ENCODE measurements at regions not wholly inside any gene's neighbourhood (a gene's known extent, or its start where the extent isn't known, plus 50 kb on each side); places are given as distances from the start of the nearest gene placed in this dataset.
"Not testable (repeated sequence)": the region's sequence is repeated elsewhere in the genome, so short reads cannot be mapped to it uniquely, and the experiment has no call there.

DNA sequence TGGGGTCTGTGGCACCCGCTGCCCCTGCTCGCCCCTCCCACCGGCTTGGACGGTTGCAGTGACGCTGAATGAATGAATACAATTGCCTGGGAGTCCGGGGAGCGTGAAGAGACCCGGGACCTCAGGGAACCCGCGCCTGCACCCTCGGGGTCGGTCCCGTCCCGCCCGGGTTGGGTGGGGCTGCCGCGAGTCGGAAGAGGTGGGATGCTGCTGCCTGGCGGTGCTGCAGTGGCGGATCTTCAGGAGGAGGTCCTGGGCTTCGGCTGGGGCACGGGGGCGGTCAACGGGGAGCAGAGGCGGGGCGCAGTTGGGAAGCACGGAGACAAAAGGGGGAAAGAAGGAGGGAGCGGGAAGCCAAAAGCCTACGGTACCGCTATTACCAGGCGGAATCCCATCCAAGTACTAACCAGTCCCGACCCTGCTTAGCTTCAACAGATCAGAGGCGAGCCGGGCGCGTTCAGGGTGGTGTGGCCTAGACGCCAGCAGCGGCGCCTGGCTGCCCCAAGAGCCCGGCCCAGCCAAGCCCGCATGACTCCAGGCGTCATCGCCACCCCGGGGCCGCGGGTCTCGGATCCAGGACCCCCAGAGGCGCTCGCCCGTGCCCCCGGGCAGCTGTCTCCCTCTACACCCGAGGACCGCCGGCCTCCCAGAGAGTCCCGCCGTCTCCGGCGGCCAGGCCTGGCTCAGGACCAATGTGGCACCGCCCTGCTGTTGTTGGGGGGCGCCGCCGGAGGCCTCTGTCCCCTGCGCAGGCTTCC lies 1612.3 kb downstream of the SPATA31A7 start:
- H3K79me1 ChIP-seq (ENCODE audit: low read depth, low read length); H4K8ac ChIP-seq (ENCODE audit: extremely low read depth, insufficient read depth, low read length); H3K18ac ChIP-seq (ENCODE audit: extremely low read depth, low read length); H3K9ac ChIP-seq (replicated peaks in 1 of 4; ENCODE audit: extremely low read depth in 1 of 4, low read depth in 3 of 4, low read length in 3 of 4); H2BK12ac ChIP-seq (ENCODE audit: low read depth, low read length); H3K79me2 ChIP-seq (ENCODE audit: control insufficient read depth in 1 of 2, insufficient read depth in 2 of 2, low read length in 2 of 2); H2BK15ac ChIP-seq (ENCODE audit: low read length); H2AK5ac ChIP-seq (ENCODE audit: low read depth, low read length); H3K27ac ChIP-seq (ENCODE audit: low read depth, low read length); H3K56ac ChIP-seq (replicated peaks; ENCODE audit: insufficient read length, low read depth, low read length); H3K9me3 ChIP-seq (ENCODE audit: insufficient read depth in 2 of 2, low read depth in 1 of 2, low read length in 1 of 2); CTCF ChIA-PET (ENCODE audit: partially characterized antibody); H3K14ac ChIP-seq (ENCODE audit: insufficient read length); H4K5ac ChIP-seq (ENCODE audit: insufficient read length, low read depth, low read length); H2BK20ac ChIP-seq (ENCODE audit: low read length); H4K91ac ChIP-seq (replicated peaks; ENCODE audit: insufficient read length, low read length); H3K23ac ChIP-seq (ENCODE audit: insufficient read length); H3K36me3 ChIP-seq (ENCODE audit: control insufficient read depth in 2 of 4, insufficient read depth in 4 of 4, low read length in 3 of 4); H2BK120ac ChIP-seq (replicated peaks; ENCODE audit: low read depth, low read length); H3K23me2 ChIP-seq (ENCODE audit: low read depth, low read length); H2AFZ ChIP-seq (ENCODE audit: low read length); FAIRE-seq; H3K4ac ChIP-seq (replicated peaks; ENCODE audit: insufficient read length, low read depth, low read length); H4K20me1 ChIP-seq (replicated peaks in 1 of 2; ENCODE audit: control insufficient read depth in 1 of 2, insufficient read depth in 2 of 2, low read length in 2 of 2); H2BK5ac ChIP-seq (ENCODE audit: low read depth, low read length): not testable (repeated sequence)
- peak in 1 of 2 experiments; percentile 99 for DNase-seq (ENCODE audit: low read depth in 1 of 2, low spot score in 2 of 2)
- Histone ChIP-seq H3K4me1 (replicated peaks in 1 of 4; ENCODE audit: control insufficient read depth in 3 of 4, insufficient read depth in 4 of 4, low read length in 3 of 4) (peaks cover 0 to 16% (median 8%) of the 10 kb centered on the region in 4 experiments; a peak in 6 of 7 replicates), H3K4me2 (ENCODE audit: insufficient read depth in 1 of 2, low read depth in 2 of 2, low read length in 2 of 2) (peak overlapping the region; percentile 74 to 77), H3K27me3 (replicated peaks in 1 of 4; ENCODE audit: control insufficient read depth in 3 of 4, extremely low read depth in 1 of 4, insufficient read depth in 3 of 4, low read length in 3 of 4) (peaks cover 39 to 75% (median 58%) of the 10 kb centered on the region in 4 experiments), H3K4me3 (ENCODE audit: extremely low read depth in 1 of 4, insufficient read depth in 2 of 4, low read depth in 3 of 4, low read length in 4 of 4) (peak overlapping the region; percentile 37 to 64 (median 61))
- 4% methylated on average over 63 of the region's 63 CpGs; no CpG with 5 or more reads in 1 of the 2 experiments for WGBS, 2 experiments (ENCODE audit: extremely low coverage in 1 of 2, insufficient coverage in 1 of 2, insufficient read length in 1 of 2, insufficient replicate concordance in 2 of 2, low coverage in 1 of 2, low lambda C conversion rate in 2 of 2, missing lambda C conversion rate in 1 of 2)
- POLR2A ChIA-PET (ENCODE audit: partially characterized antibody) = interaction anchor here (1.0 kb wide), 1 partner anchor 1015 kb away, joined by 3 read pairs; no protein-coding TSS in a partner anchor
- peak; percentile 47 for TF ChIP-seq RNF2 (IDR thresholded peaks at IDR 0.05; ENCODE audit: borderline replicate concordance, low read depth, low read length, missing control alignments, poor library complexity, severe bottlenecking)
- peak; percentile 85 for TF ChIP-seq KDM4A (IDR thresholded peaks at IDR 0.05; ENCODE audit: low read depth, low read length, severe bottlenecking)
- TF ChIP-seq CREB1 (IDR thresholded peaks at IDR 0.05) = peak; percentile 31; the same call in 1 of the 2 replicates
- peak; percentile 54; the same call in 1 of the 2 replicates for TF ChIP-seq RBBP5 (IDR thresholded peaks at IDR 0.05; ENCODE audit: borderline replicate concordance, low read depth, low read length)
- TF ChIP-seq TBP (IDR thresholded peaks at IDR 0.05; ENCODE audit: low read depth, low read length) = peak; percentile 92
- TF ChIP-seq SUZ12 (IDR thresholded peaks at IDR 0.05; ENCODE audit: low read length) = peak; percentile 77
- TF ChIP-seq, protein P1, sequence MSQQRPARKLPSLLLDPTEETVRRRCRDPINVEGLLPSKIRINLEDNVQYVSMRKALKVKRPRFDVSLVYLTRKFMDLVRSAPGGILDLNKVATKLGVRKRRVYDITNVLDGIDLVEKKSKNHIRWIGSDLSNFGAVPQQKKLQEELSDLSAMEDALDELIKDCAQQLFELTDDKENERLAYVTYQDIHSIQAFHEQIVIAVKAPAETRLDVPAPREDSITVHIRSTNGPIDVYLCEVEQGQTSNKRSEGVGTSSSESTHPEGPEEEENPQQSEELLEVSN (IDR thresholded peaks at IDR 0.05) = peak; percentile 57
- peak; percentile 38 for TF ChIP-seq ASH2L (IDR thresholded peaks at IDR 0.05; ENCODE audit: low read length)
- TF ChIP-seq EZH2 (IDR thresholded peaks at IDR 0.05; ENCODE audit: low read depth, low read length, severe bottlenecking) = peak; percentile 85
